Lung (tissue), 11 donors: ENCODE measurements at regions not wholly inside any gene's neighbourhood (a gene's known extent, or its start where the extent isn't known, plus 50 kb on each side); places are given as distances from the start of the nearest gene placed in this dataset.

Source experiments
- ATAC-seq: fragments of 200-7000 bp; cut with Tn5 transposase; one replicate; pipeline ENCODE4 v1.9.1; 2020; ENCODE audit warnings: moderate number of reproducible peaks; ENCODE audit not compliant: insufficient read depth, low FRiP score
- DNase-seq, 3 donors: peaks; one replicate each; pipeline ENCODE4 v3.0.0-alpha.2; 2013 to 2017
- H3K27ac ChIP-seq, 2 donors: one replicate each; pipeline ENCODE4 v1.5.1; 2013; ENCODE audit warnings: mild to moderate bottlenecking in 2 of 2, moderate library complexity in 2 of 2, control low read depth in 1 of 2, inconsistent platforms in 1 of 2, low read depth in 1 of 2, low read length in 1 of 2
- H3K27me3 ChIP-seq, 3 donors: one replicate each; pipeline ENCODE4 v1.5.1; 2013; ENCODE audit warnings: low read length in 2 of 3; ENCODE audit not compliant: control insufficient read depth in 3 of 3, insufficient read depth in 3 of 3
- H3K36me3 ChIP-seq, 4 donors: one replicate each; pipeline ENCODE4 v1.5.1; 2013; ENCODE audit warnings: low read length in 4 of 4, mild to moderate bottlenecking in 1 of 4, moderate library complexity in 1 of 4; ENCODE audit not compliant: control insufficient read depth in 4 of 4, insufficient read depth in 4 of 4
- H3K4me1 ChIP-seq, 5 donors: one replicate each; pipeline ENCODE4 v1.5.1; 2013; ENCODE audit warnings: low read length in 5 of 5, mild to moderate bottlenecking in 2 of 5, moderate library complexity in 1 of 5; ENCODE audit not compliant: control insufficient read depth in 5 of 5, insufficient read depth in 5 of 5
- H3K4me3 ChIP-seq: one replicate; pipeline ENCODE4 v1.5.1; 2013; ENCODE audit warnings: mild to moderate bottlenecking, control low read depth, moderate library complexity
- H3K9ac ChIP-seq, 2 donors: one replicate each; pipeline ENCODE4 v1.5.1; 2013; ENCODE audit warnings: low read length in 2 of 2, control low read depth in 1 of 2; ENCODE audit not compliant: insufficient read depth in 1 of 2
- H3K9me3 ChIP-seq, 4 donors: one replicate each; pipeline ENCODE4 v1.5.1; 2013; ENCODE audit warnings: low read length in 3 of 4, mild to moderate bottlenecking in 1 of 4, moderate library complexity in 1 of 4; ENCODE audit not compliant: control insufficient read depth in 4 of 4, insufficient read depth in 3 of 4
- CTCF ChIP-seq: IDR thresholded peaks from 2 replicates; pipeline ENCODE4 v1.5.1; 2012; ENCODE audit warnings: mild to moderate bottlenecking; ENCODE audit errors: control extremely low read depth, extremely low read depth
- WGBS, 2 donors: extraction: QIAGEN DNeasy Blood & Tissue Kit; methylation state at CpG; one replicate each; pipeline ENCODE4 v1.1.7; 2013; 5-methylcytosine and 5-hydroxymethylcytosine counted together
- donor health status: control.
- donor health status: control.
- donor health status: Bipolar disorder and iron deficiency.
- donor health status: healthy.
- donor health status: DM: yes; HTN: yes; CAD: no.

GRCh38 chrX:139304471-139304870 is 226.1 kb upstream of the F9 start:
- Histone ChIP-seq H3K27ac (no peak overlapping the region), H3K4me3 (no peak overlapping the region), H3K36me3 (no peaks in the 10 kb centered on the region), H3K4me1 (peaks cover 0 to under 1% (median 0%) of the 10 kb centered on the region in 5 donors), H3K27me3 (peaks cover 0 to 3% (median 2%) of the 10 kb centered on the region in 3 donors), H3K9me3 (peaks cover 0 to 10% (median 3%) of the 10 kb centered on the region in 4 donors), H3K9ac (no peak overlapping the region)
- 31 to 50% methylated on average over 3 of the region's 3 CpGs for WGBS, 2 donors
- ATAC-seq (no peak), DNase-seq (no peak)
- TF ChIP-seq CTCF = no peak

GRCh38 chrX:139299309-139299708 is 231.2 kb upstream of the F9 start:
- H3K4me1 ChIP-seq = peaks cover 0 to 4% (median 0%) of the 10 kb centered on the region in 5 donors
- H3K36me3 ChIP-seq = no peaks in the 10 kb centered on the region
- TF ChIP-seq CTCF = no peak
- H3K27ac ChIP-seq = no peak overlapping the region
- H3K9ac ChIP-seq = no peak overlapping the region
- no peaks in the 10 kb centered on the region for H3K9me3 ChIP-seq
- no peak for DNase-seq
- ATAC-seq = no peak
- H3K4me3 ChIP-seq = no peak overlapping the region
- peaks cover 0 to 6% (median 2%) of the 10 kb centered on the region in 3 donors for H3K27me3 ChIP-seq

GRCh38 chrX:139298437-139298836 is 232.1 kb upstream of the F9 start:
- no peak for ATAC-seq
- H3K27me3 ChIP-seq = peaks cover 0 to 6% (median 2%) of the 10 kb centered on the region in 3 donors
- no peak overlapping the region for H3K27ac ChIP-seq
- DNase-seq = no peak
- no peak for TF ChIP-seq CTCF
- H3K9me3 ChIP-seq = no peaks in the 10 kb centered on the region
- no peak overlapping the region for H3K9ac ChIP-seq
- H3K36me3 ChIP-seq = no peaks in the 10 kb centered on the region
- no peak overlapping the region for H3K4me3 ChIP-seq
- H3K4me1 ChIP-seq = peaks cover 0 to 4% (median 0%) of the 10 kb centered on the region in 5 donors

GRCh38 chrX:139297638-139298037 is 232.9 kb upstream of the F9 start:
- WGBS, 2 donors = 58 to 86% methylated on average over 1 of the region's 1 CpG
- Histone ChIP-seq H3K9ac (no peak overlapping the region), H3K27me3 (peaks cover 0 to 6% (median 2%) of the 10 kb centered on the region in 3 donors), H3K36me3 (no peaks in the 10 kb centered on the region), H3K9me3 (no peaks in the 10 kb centered on the region), H3K4me3 (no peak overlapping the region), H3K27ac (no peak overlapping the region), H3K4me1 (peaks cover 0 to 4% (median 0%) of the 10 kb centered on the region in 5 donors)
- ATAC-seq = no peak
- TF ChIP-seq CTCF = no peak
- no peak for DNase-seq
